Vagina (tissue), 2 donors: ENCODE measurements at regions not wholly inside any gene's neighbourhood (a gene's known extent, or its start where the extent isn't known, plus 50 kb on each side); places are given as distances from the start of the nearest gene placed in this dataset.

Experiments used
- DNase-seq, 2 donors: peaks; one replicate each; pipeline ENCODE4 v3.0.0-alpha.2; 2017; ENCODE audit errors: extremely low spot score in 2 of 2
- H3K27ac ChIP-seq: fragments of 200-600 bp; sonication (generic); one replicate; pipeline ENCODE4 v1.5.1; 2019
- H3K27me3 ChIP-seq: fragments of 200-600 bp; sonication (generic); one replicate; pipeline ENCODE4 v1.5.1; 2019
- H3K36me3 ChIP-seq, 2 donors: fragments of 200-600 bp; sonication (generic); one replicate each; pipeline ENCODE4 v1.5.1; 2017 to 2019
- H3K4me1 ChIP-seq: fragments of 200-600 bp; sonication (generic); one replicate; pipeline ENCODE4 v1.5.1; 2019
- H3K4me3 ChIP-seq, 2 donors: fragments of 200-600 bp; sonication (generic); 1 replicate in 1 of 2; 2 replicates in 1 of 2; pipeline ENCODE4 v1.5.1; 2016 to 2019
- H3K9me3 ChIP-seq: fragments of 200-600 bp; sonication (generic); one replicate; pipeline ENCODE4 v1.5.1; 2019
- CTCF ChIP-seq, 3 experiments: fragments of 450-650 bp in 2 of 3; fragments of 200-600 bp in 1 of 3; sonication (generic) in 1 of 3; IDR thresholded peaks; one replicate each; pipeline ENCODE4 v1.5.1; 2017 to 2019; ENCODE audit warnings: antibody characterized with exemption in 3 of 3, mild to moderate bottlenecking in 2 of 3, moderate library complexity in 2 of 3
- POLR2A ChIP-seq, 2 donors: fragments of 450-650 bp; IDR thresholded peaks; one replicate each; pipeline ENCODE4 v1.6.1; 2017; ENCODE audit warnings: antibody characterized with exemption in 2 of 2, mild to moderate bottlenecking in 2 of 2, moderate library complexity in 2 of 2
- POLR2AphosphoS5 ChIP-seq, 2 donors: sonication (generic); formaldehyde crosslinking; IDR thresholded peaks; one replicate each; pipeline ENCODE4 v1.9.0; 2017; ENCODE audit warnings: antibody characterized with exemption in 2 of 2, mild to moderate bottlenecking in 2 of 2, low read depth in 1 of 2; ENCODE audit not compliant: insufficient read depth in 1 of 2
- intact Hi-C: fragments of 100-400 bp; cut with DNase I; formaldehyde crosslinking; loops from one replicate; pipeline ENCODE4 v1.15.1; 2023

- Histone ChIP-seq H3K4me3 (no peak overlapping the region), H3K9me3 (no peaks in the 10 kb centered on the region), H3K27ac (no peak overlapping the region), H3K27me3 (no peaks in the 10 kb centered on the region), H3K36me3 (no peaks in the 10 kb centered on the region), H3K4me1 (peaks cover 11% of the 10 kb centered on the region)
- TF ChIP-seq POLR2AphosphoS5 (IDR thresholded peaks at IDR 0.05; ENCODE audit: insufficient read depth in 1 of 2, low read depth in 1 of 2) (no peak), CTCF (IDR thresholded peaks at IDR 0.05) (no peak), POLR2A (IDR thresholded peaks at IDR 0.05) (no peak)
- intact Hi-C loops: no loop called here
- DNase-seq: no peak
Measured at GRCh38 chr11:130546901-130547694, 98.7 kb downstream of the ADAMTS15 start.

DNA sequence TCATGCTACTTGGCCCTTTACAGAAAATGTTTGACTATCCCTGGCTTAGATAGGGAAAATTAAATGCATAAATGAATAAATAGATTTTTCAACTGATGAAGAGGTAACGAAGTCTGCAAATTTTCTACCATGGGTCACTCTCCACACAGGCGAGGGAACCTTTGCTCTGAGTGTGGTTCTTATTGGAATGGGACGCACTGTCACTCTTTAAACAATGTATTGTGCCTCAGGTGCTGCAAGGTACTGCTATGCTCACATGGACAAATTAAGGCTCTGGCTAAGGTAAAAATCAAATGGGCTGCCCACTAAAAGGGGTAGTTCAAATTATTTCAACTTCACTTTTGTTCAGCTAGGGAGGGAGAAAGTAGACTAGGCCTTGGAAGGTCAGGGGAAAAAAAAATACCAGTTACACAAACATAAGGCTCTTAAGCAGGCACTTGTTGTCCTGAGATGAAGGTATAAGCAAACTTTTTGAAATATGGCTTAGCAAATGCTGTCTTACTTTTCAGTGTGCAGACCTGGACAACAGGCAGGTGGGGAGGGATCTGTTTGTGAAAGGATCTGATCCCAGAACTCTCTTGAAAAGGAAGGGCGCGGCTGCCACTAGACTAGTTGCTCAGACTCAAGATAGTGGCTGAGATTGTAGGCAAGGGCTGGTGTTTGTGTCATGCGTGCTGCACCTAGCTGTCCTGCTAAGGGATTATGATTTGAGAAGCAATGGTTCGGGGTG is 99.5 kb downstream of the ADAMTS15 start:
- intact Hi-C loops: no loop called here
- Histone ChIP-seq H3K4me3 (no peak overlapping the region), H3K36me3 (no peaks in the 10 kb centered on the region), H3K27me3 (no peaks in the 10 kb centered on the region), H3K27ac (no peak overlapping the region), H3K4me1 (peaks cover 11% of the 10 kb centered on the region), H3K9me3 (no peaks in the 10 kb centered on the region)
- TF ChIP-seq POLR2A (IDR thresholded peaks at IDR 0.05) (no peak), POLR2AphosphoS5 (IDR thresholded peaks at IDR 0.05; ENCODE audit: insufficient read depth in 1 of 2, low read depth in 1 of 2) (no peak), CTCF (IDR thresholded peaks at IDR 0.05) (no peak)
- no peak for DNase-seq

- peaks cover 11% of the 10 kb centered on the region for H3K4me1 ChIP-seq
- intact Hi-C loops: no loop called here
Measured at GRCh38 chr11:130548491-130548833, 100.0 kb downstream of the ADAMTS15 start.

GRCh38 chr11:130549393-130549999 is 101.1 kb downstream of the ADAMTS15 start:
- DNase-seq: no peak
- intact Hi-C loops: no loop called here
- H3K27ac ChIP-seq: no peak overlapping the region
- H3K9me3 ChIP-seq: no peaks in the 10 kb centered on the region
- H3K36me3 ChIP-seq: no peaks in the 10 kb centered on the region
- H3K4me1 ChIP-seq: peaks cover 17% of the 10 kb centered on the region
- no peaks in the 10 kb centered on the region for H3K27me3 ChIP-seq
- TF ChIP-seq CTCF (IDR thresholded peaks at IDR 0.05) (no peak), POLR2AphosphoS5 (IDR thresholded peaks at IDR 0.05; ENCODE audit: insufficient read depth in 1 of 2, low read depth in 1 of 2) (no peak), POLR2A (IDR thresholded peaks at IDR 0.05) (no peak)
- H3K4me3 ChIP-seq: no peak overlapping the region

More at GRCh38 chr11:130548491-130548833, 100.0 kb downstream of the ADAMTS15 start:
- Histone ChIP-seq H3K36me3 (no peaks in the 10 kb centered on the region), H3K27ac (no peak overlapping the region), H3K9me3 (no peaks in the 10 kb centered on the region), H3K27me3 (no peaks in the 10 kb centered on the region), H3K4me3 (no peak overlapping the region)
- DNase-seq: no peak
- TF ChIP-seq POLR2AphosphoS5 (IDR thresholded peaks at IDR 0.05; ENCODE audit: insufficient read depth in 1 of 2, low read depth in 1 of 2) (no peak), CTCF (IDR thresholded peaks at IDR 0.05) (no peak), POLR2A (IDR thresholded peaks at IDR 0.05) (no peak)
